KG1 (cell line): ENCODE measurements at regions not wholly inside any gene's neighbourhood (a gene's known extent, or its start where the extent isn't known, plus 50 kb on each side); places are given as distances from the start of the nearest gene placed in this dataset.
"Not testable (repeated sequence)": the region's sequence is repeated elsewhere in the genome, so short reads cannot be mapped to it uniquely, and the experiment has no call there.

ENCODE experiments used
- DNase-seq: peaks from one replicate; lab custom pipeline; 2025; lab: John Stamatoyannopoulos, UW

- no peak for DNase-seq
Measured at GRCh38 chr16:60553090-60553757, 1483.0 kb downstream of the CDH8 start.

GRCh38 chr16:60541535-60541934, 1494.7 kb downstream of the CDH8 start:
- DNase-seq: no peak

GRCh38 chr16:60510941-60511340, 1525.3 kb downstream of the CDH8 start:
- DNase-seq: no peak

GRCh38 chr16:60510208-60510607, 1526.0 kb downstream of the CDH8 start:
- no peak for DNase-seq

- DNase-seq: no peak
Measured at GRCh38 chr16:60491273-60491672, 1545.0 kb downstream of the CDH8 start.

GRCh38 chr16:60485872-60486489, 1550.3 kb downstream of the CDH8 start:
- no peak for DNase-seq

- DNase-seq: no peak
Measured at GRCh38 chr16:60484901-60485300, 1551.3 kb downstream of the CDH8 start.

- no peak for DNase-seq
Measured at GRCh38 chr16:60481591-60481990, 1554.6 kb downstream of the CDH8 start.

GRCh38 chr16:60478810-60479209, 1557.4 kb downstream of the CDH8 start:
- no peak for DNase-seq

- no peak for DNase-seq
Measured at GRCh38 chr16:60463986-60464385, 1572.3 kb downstream of the CDH8 start.

GRCh38 chr16:60459463-60459862, 1576.8 kb downstream of the CDH8 start:
- no peak for DNase-seq

GRCh38 chr16:60458255-60458654, 1578.0 kb downstream of the CDH8 start:
- no peak for DNase-seq

- no peak for DNase-seq
Measured at GRCh38 chr16:60452646-60453045, 1583.6 kb downstream of the CDH8 start.

- no peak for DNase-seq
Measured at GRCh38 chr16:60438894-60439293, 1597.3 kb downstream of the CDH8 start.

- no peak for DNase-seq
Measured at GRCh38 chr16:60432472-60432871, 1603.8 kb downstream of the CDH8 start.

GRCh38 chr16:60419859-60420258, 1616.4 kb downstream of the CDH8 start:
- DNase-seq: no peak

- DNase-seq: no peak
Measured at GRCh38 chr16:60414613-60415012, 1621.6 kb downstream of the CDH8 start.

GRCh38 chr16:60413969-60414368, 1622.3 kb downstream of the CDH8 start:
- no peak for DNase-seq

- DNase-seq: no peak
Measured at GRCh38 chr16:60407606-60408005, 1628.6 kb downstream of the CDH8 start.

GRCh38 chr16:60407034-60407433, 1629.2 kb downstream of the CDH8 start:
- DNase-seq: no peak

- no peak for DNase-seq
Measured at GRCh38 chr16:60405286-60405685, 1631.0 kb downstream of the CDH8 start.

GRCh38 chr16:60404401-60404800, 1631.8 kb downstream of the CDH8 start:
- no peak for DNase-seq

- not testable (repeated sequence) for DNase-seq
Measured at GRCh38 chr16:60402941-60403340, 1633.3 kb downstream of the CDH8 start.

GRCh38 chr16:60392380-60392779, 1643.9 kb downstream of the CDH8 start:
- DNase-seq: no peak
